ENCODE measurements at regions not wholly inside any gene's neighbourhood (a gene's known extent, or its start where the extent isn't known, plus 50 kb on each side); places are given as distances from the start of the nearest gene placed in this dataset.

GRCh38 chr20:7355051-7355450 lies 585.2 kb downstream of the HAO1 start:
- Histone ChIP-seq H3K4me1 (no peaks in the 10 kb centered on the region), H3K9me3 (0 out of 3 replicates have a peak, but pooled peaks cover 4% of the 10 kb centered on the region), H3K4me2 (no peak overlapping the region), H3K27ac (no peak overlapping the region), H3K4me3 (no peak overlapping the region)
- FAIRE-seq (no peak), ATAC-seq (no peak), DNase-seq (ENCODE audit: low read depth in 1 of 2, low spot score in 1 of 2) (no peak)
- ChIA-PET POLR2A (no interaction called here), CTCF (no interaction called here)
- WGBS (ENCODE audit: missing lambda C conversion rate) = 12% methylated on average over 2 of the region's 2 CpGs
- no peak for TF ChIP-seq HDAC2 (IDR thresholded peaks at IDR 0.05)
- TF ChIP-seq BCL3 (IDR thresholded peaks at IDR 0.05) = no peak
- TF ChIP-seq TP53 (CRISPR knock-in tag; IDR thresholded peaks at IDR 0.05) = no peak
- TF ChIP-seq POLR2AphosphoS2 (conservative IDR thresholded peaks at IDR 0.05; ENCODE audit: low read length) = no peak
- no peak for TF ChIP-seq POLR2A (IDR thresholded peaks at IDR 0.05; ENCODE audit: low read length)
- no peak for TF ChIP-seq HOXA7 (CRISPR knock-in tag; IDR thresholded peaks at IDR 0.05)
- no peak for TF ChIP-seq ZFP36 (IDR thresholded peaks at IDR 0.05; ENCODE audit: borderline replicate concordance, partially characterized antibody)
- no peak for TF ChIP-seq RFX5 (IDR thresholded peaks at IDR 0.05)
- no peak for TF ChIP-seq SREBF2 (IDR thresholded peaks at IDR 0.05)
- TF ChIP-seq CHD2 (IDR thresholded peaks at IDR 0.05; ENCODE audit: low read length, partially characterized antibody) = no peak
- TF ChIP-seq FOSB (CRISPR knock-in tag; IDR thresholded peaks at IDR 0.05) = no peak
- TF ChIP-seq GATA3 (IDR thresholded peaks at IDR 0.05; ENCODE audit: borderline replicate concordance) = no peak
- no peak for TF ChIP-seq HOXB5 (CRISPR knock-in tag; IDR thresholded peaks at IDR 0.05)
- TF ChIP-seq FOXS1 (CRISPR knock-in tag; IDR thresholded peaks at IDR 0.05) = no peak
- TF ChIP-seq MYC (IDR thresholded peaks at IDR 0.05; ENCODE audit: borderline replicate concordance, low read length) = no peak

- no peak for DNase-seq (ENCODE audit: low read depth in 1 of 2, low spot score in 1 of 2)
- Histone ChIP-seq H3K4me2 (no peak overlapping the region), H3K27ac (no peak overlapping the region), H3K9me3 (0 out of 3 replicates have a peak, but pooled peaks cover under 1% of the 10 kb centered on the region), H3K4me1 (no peaks in the 10 kb centered on the region), H3K4me3 (no peak overlapping the region)
- 0% methylated on average over 1 of the region's 1 CpG for WGBS (ENCODE audit: missing lambda C conversion rate)
- POLR2A ChIA-PET = no interaction called here
- CTCF ChIA-PET = no interaction called here
- no peak for FAIRE-seq
- TF ChIP-seq SREBF2 (IDR thresholded peaks at IDR 0.05) (no peak), CHD4 (IDR thresholded peaks at IDR 0.05; ENCODE audit: borderline replicate concordance) (no peak), RAD21 (conservative IDR thresholded peaks at IDR 0.05 in 1 of 2, IDR thresholded peaks at IDR 0.05 in 1 of 2) (0 out of 5 replicates have a peak, but pooled peaks of 1 of the 2 experiments have one; percentile 7)
- ATAC-seq = no peak
Observed at GRCh38 chr20:7358670-7359069, 581.6 kb downstream of the HAO1 start.

DNA sequence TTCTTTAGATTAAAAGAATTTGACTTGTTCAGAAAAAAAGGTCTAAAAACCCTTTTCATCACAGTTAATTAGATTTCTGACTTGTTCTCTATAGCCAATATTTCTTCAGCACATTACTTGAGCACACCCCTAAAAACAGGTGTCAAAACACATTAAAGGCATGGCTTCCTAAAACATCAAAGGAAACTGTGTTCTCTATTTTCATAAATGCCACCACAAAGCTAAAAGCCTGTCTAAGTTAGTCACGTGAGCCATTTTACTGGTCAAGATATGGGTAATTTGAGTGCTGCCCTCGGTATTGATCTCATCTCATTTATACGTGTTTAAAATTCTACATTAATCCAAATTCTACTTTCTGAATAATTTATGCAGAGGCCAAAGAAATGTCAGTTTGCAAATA lies 580.5 kb downstream of the HAO1 start:
- FAIRE-seq (no peak), ATAC-seq (no peak), DNase-seq (ENCODE audit: low read depth in 1 of 2, low spot score in 1 of 2) (no peak)
- Histone ChIP-seq H3K4me3 (no peak overlapping the region), H3K27ac (no peak overlapping the region), H3K4me2 (no peak overlapping the region), H3K4me1 (no peaks in the 10 kb centered on the region), H3K9me3 (0 out of 3 replicates have a peak, but pooled peaks cover 2% of the 10 kb centered on the region)
- ChIA-PET POLR2A (no interaction called here), CTCF (no interaction called here)
- 17% methylated on average over 3 of the region's 3 CpGs for WGBS (ENCODE audit: missing lambda C conversion rate)
- TF ChIP-seq, protein P1, sequence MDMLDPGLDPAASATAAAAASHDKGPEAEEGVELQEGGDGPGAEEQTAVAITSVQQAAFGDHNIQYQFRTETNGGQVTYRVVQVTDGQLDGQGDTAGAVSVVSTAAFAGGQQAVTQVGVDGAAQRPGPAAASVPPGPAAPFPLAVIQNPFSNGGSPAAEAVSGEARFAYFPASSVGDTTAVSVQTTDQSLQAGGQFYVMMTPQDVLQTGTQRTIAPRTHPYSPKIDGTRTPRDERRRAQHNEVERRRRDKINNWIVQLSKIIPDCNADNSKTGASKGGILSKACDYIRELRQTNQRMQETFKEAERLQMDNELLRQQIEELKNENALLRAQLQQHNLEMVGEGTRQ (IDR thresholded peaks at IDR 0.05) = no peak
- TF ChIP-seq, protein P2, sequence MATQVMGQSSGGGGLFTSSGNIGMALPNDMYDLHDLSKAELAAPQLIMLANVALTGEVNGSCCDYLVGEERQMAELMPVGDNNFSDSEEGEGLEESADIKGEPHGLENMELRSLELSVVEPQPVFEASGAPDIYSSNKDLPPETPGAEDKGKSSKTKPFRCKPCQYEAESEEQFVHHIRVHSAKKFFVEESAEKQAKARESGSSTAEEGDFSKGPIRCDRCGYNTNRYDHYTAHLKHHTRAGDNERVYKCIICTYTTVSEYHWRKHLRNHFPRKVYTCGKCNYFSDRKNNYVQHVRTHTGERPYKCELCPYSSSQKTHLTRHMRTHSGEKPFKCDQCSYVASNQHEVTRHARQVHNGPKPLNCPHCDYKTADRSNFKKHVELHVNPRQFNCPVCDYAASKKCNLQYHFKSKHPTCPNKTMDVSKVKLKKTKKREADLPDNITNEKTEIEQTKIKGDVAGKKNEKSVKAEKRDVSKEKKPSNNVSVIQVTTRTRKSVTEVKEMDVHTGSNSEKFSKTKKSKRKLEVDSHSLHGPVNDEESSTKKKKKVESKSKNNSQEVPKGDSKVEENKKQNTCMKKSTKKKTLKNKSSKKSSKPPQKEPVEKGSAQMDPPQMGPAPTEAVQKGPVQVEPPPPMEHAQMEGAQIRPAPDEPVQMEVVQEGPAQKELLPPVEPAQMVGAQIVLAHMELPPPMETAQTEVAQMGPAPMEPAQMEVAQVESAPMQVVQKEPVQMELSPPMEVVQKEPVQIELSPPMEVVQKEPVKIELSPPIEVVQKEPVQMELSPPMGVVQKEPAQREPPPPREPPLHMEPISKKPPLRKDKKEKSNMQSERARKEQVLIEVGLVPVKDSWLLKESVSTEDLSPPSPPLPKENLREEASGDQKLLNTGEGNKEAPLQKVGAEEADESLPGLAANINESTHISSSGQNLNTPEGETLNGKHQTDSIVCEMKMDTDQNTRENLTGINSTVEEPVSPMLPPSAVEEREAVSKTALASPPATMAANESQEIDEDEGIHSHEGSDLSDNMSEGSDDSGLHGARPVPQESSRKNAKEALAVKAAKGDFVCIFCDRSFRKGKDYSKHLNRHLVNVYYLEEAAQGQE (IDR thresholded peaks at IDR 0.05) = no peak
- no peak for TF ChIP-seq NFE2L2 (conservative IDR thresholded peaks at IDR 0.05; ENCODE audit: low read length)
- TF ChIP-seq EP300 (IDR thresholded peaks at IDR 0.05) = no peak
- no peak for TF ChIP-seq EHF (CRISPR knock-in tag; IDR thresholded peaks at IDR 0.05)
- TF ChIP-seq POLR2A (IDR thresholded peaks at IDR 0.05; ENCODE audit: low read length) = no peak
- no peak for TF ChIP-seq MAFK (IDR thresholded peaks at IDR 0.05; ENCODE audit: partially characterized antibody)
- TF ChIP-seq, protein P3, sequence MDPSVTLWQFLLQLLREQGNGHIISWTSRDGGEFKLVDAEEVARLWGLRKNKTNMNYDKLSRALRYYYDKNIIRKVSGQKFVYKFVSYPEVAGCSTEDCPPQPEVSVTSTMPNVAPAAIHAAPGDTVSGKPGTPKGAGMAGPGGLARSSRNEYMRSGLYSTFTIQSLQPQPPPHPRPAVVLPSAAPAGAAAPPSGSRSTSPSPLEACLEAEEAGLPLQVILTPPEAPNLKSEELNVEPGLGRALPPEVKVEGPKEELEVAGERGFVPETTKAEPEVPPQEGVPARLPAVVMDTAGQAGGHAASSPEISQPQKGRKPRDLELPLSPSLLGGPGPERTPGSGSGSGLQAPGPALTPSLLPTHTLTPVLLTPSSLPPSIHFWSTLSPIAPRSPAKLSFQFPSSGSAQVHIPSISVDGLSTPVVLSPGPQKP (IDR thresholded peaks at IDR 0.05; ENCODE audit: low read depth, low read length) = no peak
- no peak for TF ChIP-seq JUNB (IDR thresholded peaks at IDR 0.05)
- no peak for TF ChIP-seq CEBPB (IDR thresholded peaks at IDR 0.05)
- no peak for TF ChIP-seq BHLHE40 (IDR thresholded peaks at IDR 0.05; ENCODE audit: low read depth, low read length)
- TF ChIP-seq CBX2 (IDR thresholded peaks at IDR 0.05; ENCODE audit: borderline replicate concordance, low read depth) = no peak
- no peak for TF ChIP-seq BCL3 (IDR thresholded peaks at IDR 0.05)
- TF ChIP-seq ZC3H11A (IDR thresholded peaks at IDR 0.05) = no peak
- TF ChIP-seq RNF2 (IDR thresholded peaks at IDR 0.05; ENCODE audit: borderline replicate concordance, low read depth) = no peak

All from A549 (cell line).